Neural cell (in vitro differentiated cells): ENCODE measurements at regions not wholly inside any gene's neighbourhood (a gene's known extent, or its start where the extent isn't known, plus 50 kb on each side); places are given as distances from the start of the nearest gene placed in this dataset.
"Not testable (repeated sequence)": the region's sequence is repeated elsewhere in the genome, so short reads cannot be mapped to it uniquely, and the experiment has no call there.

Experiments
- H2AFZ ChIP-seq: fragments of 200-600, 300-800 bp; sonication (generic), shearing (Covaris generic); 2 replicates; pipeline ENCODE4 v1.6.0; 2014; ENCODE audit warnings: low read depth, mild to moderate bottlenecking, antibody characterized with exemption, low read length, moderate library complexity
- H3F3A ChIP-seq: fragments of 200-600 bp; shearing (Covaris generic); 2 replicates; pipeline ENCODE4 v1.6.1; 2016; ENCODE audit warnings: mild to moderate bottlenecking, moderate library complexity, mixed read lengths, antibody characterized with exemption, low read length; ENCODE audit not compliant: insufficient read depth, poor library complexity, severe bottlenecking
- H3K27ac ChIP-seq: fragments of 200-600, 300-800 bp; sonication (generic), shearing (Covaris generic); 2 replicates; pipeline ENCODE4 v1.5.1; 2014; ENCODE audit warnings: mild to moderate bottlenecking, low read length, moderate library complexity
- H3K27me3 ChIP-seq: fragments of 300-800, 200-600 bp; sonication (generic), shearing (Covaris generic); 2 replicates; pipeline ENCODE4 v1.6.0; 2014; ENCODE audit warnings: mild to moderate bottlenecking, low read depth, low read length, moderate library complexity; ENCODE audit not compliant: insufficient read depth
- H3K36me3 ChIP-seq: fragments of 300-800, 200-600 bp; sonication (generic), shearing (Covaris generic); 2 replicates; pipeline ENCODE4 v1.5.1; 2014; ENCODE audit warnings: mild to moderate bottlenecking, antibody characterized with exemption, low read length, moderate library complexity; ENCODE audit not compliant: insufficient read depth
- H3K4me2 ChIP-seq: fragments of 300-800, 200-600 bp; sonication (generic), shearing (Covaris generic); 2 replicates; pipeline ENCODE4 v1.6.0; 2014; ENCODE audit warnings: mild to moderate bottlenecking, low read length
- H3K4me3 ChIP-seq: fragments of 300-800, 200-600 bp; sonication (generic), shearing (Covaris generic); 2 replicates; pipeline ENCODE4 v1.5.1; 2014; ENCODE audit warnings: mild to moderate bottlenecking, low read length, moderate library complexity
- H3K79me2 ChIP-seq: fragments of 200-600 bp; shearing (Covaris generic); replicated peaks from 2 replicates; pipeline ENCODE4 v1.6.0; 2014; ENCODE audit warnings: mild to moderate bottlenecking, low read length, moderate library complexity; ENCODE audit not compliant: insufficient read depth
- H3K9ac ChIP-seq: fragments of 300-800, 200-600 bp; sonication (generic), shearing (Covaris generic); 2 replicates; pipeline ENCODE4 v1.6.1; 2016; ENCODE audit warnings: mild to moderate bottlenecking, low read length, mixed read lengths
- H3K9me2 ChIP-seq: fragments of 200-600 bp; shearing (Covaris generic); 2 replicates; pipeline ENCODE4 v1.6.1; 2016; ENCODE audit warnings: mild to moderate bottlenecking, low read length, mixed read lengths; ENCODE audit not compliant: insufficient read depth
- H3K9me3 ChIP-seq: fragments of 200-600, 300-800 bp; sonication (generic), shearing (Covaris generic); 2 replicates; pipeline ENCODE4 v1.6.1; 2016; ENCODE audit warnings: mild to moderate bottlenecking, mixed run types, low read length, moderate library complexity, mixed read lengths
- H4K20me1 ChIP-seq: fragments of 200-600 bp; shearing (Covaris generic); 2 replicates; pipeline ENCODE4 v1.6.1; 2016; ENCODE audit warnings: mild to moderate bottlenecking, mixed run types; ENCODE audit not compliant: insufficient read depth
- EP300 ChIP-seq: fragments of 450-650 bp; conservative IDR thresholded peaks from 2 replicates; pipeline ENCODE4 v1.6.1; 2014; ENCODE audit warnings: antibody characterized with exemption, mild to moderate bottlenecking, moderate library complexity; ENCODE audit not compliant: poor library complexity, severe bottlenecking
- EZH2 ChIP-seq: fragments of 200-600, 300-800 bp; shearing (Covaris generic), sonication (generic); IDR thresholded peaks from 2 replicates; pipeline ENCODE4 v1.6.1; 2014; ENCODE audit warnings: antibody characterized with exemption, low read length, borderline replicate concordance, mild to moderate bottlenecking; ENCODE audit not compliant: insufficient read depth, poor library complexity, severe bottlenecking
- MXI1 ChIP-seq: fragments of 450-650 bp; conservative IDR thresholded peaks from 2 replicates; pipeline ENCODE4 v1.6.1; 2014; ENCODE audit warnings: antibody characterized with exemption, mild to moderate bottlenecking; ENCODE audit not compliant: poor library complexity, severe bottlenecking
- POLR2AphosphoS5 ChIP-seq: IDR thresholded peaks from 2 replicates; pipeline ENCODE4 v1.6.1; 2012
- RAD21 ChIP-seq: fragments of 450-650 bp; conservative IDR thresholded peaks from 2 replicates; pipeline ENCODE4 v1.6.1; 2014; ENCODE audit warnings: antibody characterized with exemption, mild to moderate bottlenecking, moderate library complexity
- SMC3 ChIP-seq: fragments of 450-650 bp; conservative IDR thresholded peaks from 2 replicates; pipeline ENCODE4 v1.6.1; 2014; ENCODE audit warnings: antibody characterized with exemption, mild to moderate bottlenecking, moderate library complexity; ENCODE audit not compliant: poor library complexity
- TAF1 ChIP-seq: IDR thresholded peaks from 2 replicates; pipeline ENCODE4 v1.6.1; 2012; ENCODE audit warnings: low read depth
- TF ChIP-seq, protein P1 (sequence below): IDR thresholded peaks from 2 replicates; pipeline ENCODE4 v1.6.1; 2012; ENCODE audit warnings: borderline replicate concordance
- TF ChIP-seq, protein P2 (sequence below): fragments of 450-650 bp; IDR thresholded peaks from 2 replicates; pipeline ENCODE4 v1.5.1; 2014; ENCODE audit warnings: antibody characterized with exemption, mild to moderate bottlenecking, moderate library complexity; ENCODE audit not compliant: poor library complexity, severe bottlenecking

DNA sequence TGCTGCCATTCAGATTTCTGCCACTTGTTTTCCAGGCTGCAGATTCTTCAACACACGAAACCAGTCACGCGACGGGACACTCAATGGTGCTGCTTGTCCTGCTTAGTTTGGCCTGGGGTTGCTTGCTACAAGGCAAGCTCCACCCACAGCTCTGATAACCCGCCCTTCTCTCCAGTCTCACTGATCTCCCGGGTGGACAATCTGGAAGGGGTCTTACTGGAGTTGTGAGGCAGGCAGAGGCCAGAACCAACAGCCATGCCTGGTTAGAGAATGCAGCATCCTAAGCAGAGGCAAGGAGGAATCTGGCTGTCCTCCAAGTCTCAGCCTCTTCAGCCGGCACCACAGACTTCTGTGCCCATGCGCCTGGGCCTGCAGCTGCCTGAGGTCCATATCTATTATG lies 119.1 kb downstream of the KCNJ12 start:
- H2AFZ ChIP-seq, result no peak overlapping the region
- no peak overlapping the region for H3K27ac ChIP-seq
- H3K9me3 ChIP-seq, result no peaks in the 10 kb centered on the region

DNA sequence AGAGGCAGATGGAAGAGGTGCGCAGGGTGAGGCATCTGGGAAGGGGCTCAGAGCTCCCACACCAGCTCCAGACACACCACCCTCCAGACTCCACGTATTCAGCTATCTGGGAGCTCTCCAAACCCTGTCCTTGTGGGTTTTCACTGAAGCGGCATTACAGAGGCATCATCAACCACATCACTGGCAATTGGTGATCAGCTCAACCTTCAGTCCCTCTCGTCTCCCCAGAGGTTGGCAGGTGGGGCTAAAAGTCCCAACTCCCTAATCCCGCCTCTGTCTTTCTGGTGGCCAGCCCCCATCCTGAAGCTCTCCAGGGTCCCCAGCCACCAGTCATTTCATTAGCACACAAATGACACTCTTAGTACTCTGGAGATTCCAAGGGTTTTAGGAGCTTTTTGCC lies 123.9 kb downstream of the KCNJ12 start:
- H3K9me2 ChIP-seq, result no peaks in the 10 kb centered on the region
- H3K9me3 ChIP-seq, result no peaks in the 10 kb centered on the region
- no peak for TF ChIP-seq MXI1
- TF ChIP-seq SMC3, result no peak
- no peak for TF ChIP-seq EZH2
- no peak for TF ChIP-seq TAF1
- TF ChIP-seq EP300, result no peak
- TF ChIP-seq POLR2AphosphoS5, result no peak
- TF ChIP-seq, protein P1, sequence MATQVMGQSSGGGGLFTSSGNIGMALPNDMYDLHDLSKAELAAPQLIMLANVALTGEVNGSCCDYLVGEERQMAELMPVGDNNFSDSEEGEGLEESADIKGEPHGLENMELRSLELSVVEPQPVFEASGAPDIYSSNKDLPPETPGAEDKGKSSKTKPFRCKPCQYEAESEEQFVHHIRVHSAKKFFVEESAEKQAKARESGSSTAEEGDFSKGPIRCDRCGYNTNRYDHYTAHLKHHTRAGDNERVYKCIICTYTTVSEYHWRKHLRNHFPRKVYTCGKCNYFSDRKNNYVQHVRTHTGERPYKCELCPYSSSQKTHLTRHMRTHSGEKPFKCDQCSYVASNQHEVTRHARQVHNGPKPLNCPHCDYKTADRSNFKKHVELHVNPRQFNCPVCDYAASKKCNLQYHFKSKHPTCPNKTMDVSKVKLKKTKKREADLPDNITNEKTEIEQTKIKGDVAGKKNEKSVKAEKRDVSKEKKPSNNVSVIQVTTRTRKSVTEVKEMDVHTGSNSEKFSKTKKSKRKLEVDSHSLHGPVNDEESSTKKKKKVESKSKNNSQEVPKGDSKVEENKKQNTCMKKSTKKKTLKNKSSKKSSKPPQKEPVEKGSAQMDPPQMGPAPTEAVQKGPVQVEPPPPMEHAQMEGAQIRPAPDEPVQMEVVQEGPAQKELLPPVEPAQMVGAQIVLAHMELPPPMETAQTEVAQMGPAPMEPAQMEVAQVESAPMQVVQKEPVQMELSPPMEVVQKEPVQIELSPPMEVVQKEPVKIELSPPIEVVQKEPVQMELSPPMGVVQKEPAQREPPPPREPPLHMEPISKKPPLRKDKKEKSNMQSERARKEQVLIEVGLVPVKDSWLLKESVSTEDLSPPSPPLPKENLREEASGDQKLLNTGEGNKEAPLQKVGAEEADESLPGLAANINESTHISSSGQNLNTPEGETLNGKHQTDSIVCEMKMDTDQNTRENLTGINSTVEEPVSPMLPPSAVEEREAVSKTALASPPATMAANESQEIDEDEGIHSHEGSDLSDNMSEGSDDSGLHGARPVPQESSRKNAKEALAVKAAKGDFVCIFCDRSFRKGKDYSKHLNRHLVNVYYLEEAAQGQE, result no peak
- TF ChIP-seq RAD21, result no peak
- TF ChIP-seq, protein P2, sequence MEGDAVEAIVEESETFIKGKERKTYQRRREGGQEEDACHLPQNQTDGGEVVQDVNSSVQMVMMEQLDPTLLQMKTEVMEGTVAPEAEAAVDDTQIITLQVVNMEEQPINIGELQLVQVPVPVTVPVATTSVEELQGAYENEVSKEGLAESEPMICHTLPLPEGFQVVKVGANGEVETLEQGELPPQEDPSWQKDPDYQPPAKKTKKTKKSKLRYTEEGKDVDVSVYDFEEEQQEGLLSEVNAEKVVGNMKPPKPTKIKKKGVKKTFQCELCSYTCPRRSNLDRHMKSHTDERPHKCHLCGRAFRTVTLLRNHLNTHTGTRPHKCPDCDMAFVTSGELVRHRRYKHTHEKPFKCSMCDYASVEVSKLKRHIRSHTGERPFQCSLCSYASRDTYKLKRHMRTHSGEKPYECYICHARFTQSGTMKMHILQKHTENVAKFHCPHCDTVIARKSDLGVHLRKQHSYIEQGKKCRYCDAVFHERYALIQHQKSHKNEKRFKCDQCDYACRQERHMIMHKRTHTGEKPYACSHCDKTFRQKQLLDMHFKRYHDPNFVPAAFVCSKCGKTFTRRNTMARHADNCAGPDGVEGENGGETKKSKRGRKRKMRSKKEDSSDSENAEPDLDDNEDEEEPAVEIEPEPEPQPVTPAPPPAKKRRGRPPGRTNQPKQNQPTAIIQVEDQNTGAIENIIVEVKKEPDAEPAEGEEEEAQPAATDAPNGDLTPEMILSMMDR, result no peak
- H3K4me2 ChIP-seq, result no peak overlapping the region
- H3K79me2 ChIP-seq, result no peaks in the 10 kb centered on the region
- no peaks in the 10 kb centered on the region for H3K36me3 ChIP-seq
- no peaks in the 10 kb centered on the region for H4K20me1 ChIP-seq
- no peak overlapping the region for H3K27ac ChIP-seq
- no peak overlapping the region for H2AFZ ChIP-seq
- no peaks in the 10 kb centered on the region for H3F3A ChIP-seq
- no peaks in the 10 kb centered on the region for H3K27me3 ChIP-seq
- H3K9ac ChIP-seq, result no peak overlapping the region
- H3K4me3 ChIP-seq, result no peak overlapping the region

More for the DNA sequence above, 119.1 kb downstream of the KCNJ12 start:
- no peaks in the 10 kb centered on the region for H3K9me2 ChIP-seq
- H3K4me3 ChIP-seq, result no peak overlapping the region
- no peaks in the 10 kb centered on the region for H3K27me3 ChIP-seq
- H3F3A ChIP-seq, result no peaks in the 10 kb centered on the region
- TF ChIP-seq TAF1 (no peak), EP300 (no peak)
- TF ChIP-seq, protein P2, result no peak
- TF ChIP-seq, protein P1, result no peak
- H3K36me3 ChIP-seq, result no peaks in the 10 kb centered on the region
- H3K79me2 ChIP-seq, result no peaks in the 10 kb centered on the region
- H3K9ac ChIP-seq, result no peak overlapping the region
- H4K20me1 ChIP-seq, result no peaks in the 10 kb centered on the region
- no peak overlapping the region for H3K4me2 ChIP-seq

DNA sequence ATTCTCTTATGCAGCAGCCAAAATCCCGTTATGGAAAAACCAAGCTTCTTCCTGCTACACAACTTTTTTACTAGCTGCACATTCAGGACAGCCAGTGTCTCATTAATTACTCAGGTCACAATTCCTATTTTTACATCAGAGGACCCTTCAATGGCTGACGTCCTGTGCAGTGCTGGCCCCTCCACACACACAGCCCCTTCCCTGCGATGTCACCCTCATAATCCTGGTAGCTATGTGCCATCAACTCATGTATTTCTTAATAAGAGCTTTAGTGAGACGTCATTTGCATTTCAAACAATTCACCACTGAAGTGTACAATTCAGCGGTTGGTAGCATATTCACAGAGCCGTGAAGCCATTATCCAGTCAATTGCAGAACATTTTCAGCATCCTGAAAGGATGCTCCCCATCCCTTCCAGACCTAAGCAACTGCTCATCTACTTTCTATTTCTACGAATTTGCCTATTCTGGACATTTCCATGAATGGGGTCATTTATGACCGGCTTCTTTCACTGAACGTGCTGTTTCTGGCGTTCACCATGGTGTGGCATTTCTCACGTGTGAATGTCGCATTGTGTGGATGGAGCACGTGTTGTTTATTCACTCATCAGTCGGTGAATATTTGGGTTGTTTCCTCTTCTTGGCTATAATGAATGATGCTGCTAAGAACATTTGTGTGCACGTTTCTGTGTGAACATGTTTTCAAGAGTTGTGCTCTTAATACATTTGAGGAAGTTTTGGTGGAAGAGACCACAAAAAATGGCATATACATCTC lies 126.0 kb downstream of the KCNJ12 start:
- not testable (repeated sequence) for H3K9ac ChIP-seq, H4K20me1 ChIP-seq, H3K4me3 ChIP-seq, H2AFZ ChIP-seq, H3K36me3 ChIP-seq, H3K27ac ChIP-seq, H3K79me2 ChIP-seq, H3F3A ChIP-seq, H3K4me2 ChIP-seq, H3K9me2 ChIP-seq, H3K27me3 ChIP-seq, H3K9me3 ChIP-seq
